ENCODE measurements at regions not wholly inside any gene's neighbourhood (a gene's known extent, or its start where the extent isn't known, plus 50 kb on each side); places are given as distances from the start of the nearest gene placed in this dataset.

DNA sequence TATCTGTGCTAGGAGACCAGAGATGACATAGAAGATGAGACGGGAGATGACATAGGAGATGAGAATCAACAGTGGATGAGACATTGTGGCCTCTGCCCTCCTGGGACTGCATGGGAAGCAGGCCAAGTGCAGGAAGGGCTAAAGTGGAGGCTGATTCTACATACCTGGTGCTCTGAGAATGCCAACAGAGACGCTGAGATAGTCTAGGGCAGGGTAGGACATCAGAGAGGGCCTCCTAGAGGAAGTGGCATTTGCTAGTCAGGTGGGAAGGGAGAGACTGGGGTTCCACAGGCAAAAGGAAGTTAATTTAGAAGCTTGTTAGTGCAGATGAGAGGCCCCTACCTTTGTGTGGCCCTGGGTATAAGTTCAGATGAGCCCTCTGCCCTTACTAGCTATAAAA, 224.2 kb downstream of the CBLN1 start:
- H3K9me3 ChIP-seq (ENCODE audit: severe bottlenecking): no peaks in the 10 kb centered on the region
- TF ChIP-seq, protein P1, sequence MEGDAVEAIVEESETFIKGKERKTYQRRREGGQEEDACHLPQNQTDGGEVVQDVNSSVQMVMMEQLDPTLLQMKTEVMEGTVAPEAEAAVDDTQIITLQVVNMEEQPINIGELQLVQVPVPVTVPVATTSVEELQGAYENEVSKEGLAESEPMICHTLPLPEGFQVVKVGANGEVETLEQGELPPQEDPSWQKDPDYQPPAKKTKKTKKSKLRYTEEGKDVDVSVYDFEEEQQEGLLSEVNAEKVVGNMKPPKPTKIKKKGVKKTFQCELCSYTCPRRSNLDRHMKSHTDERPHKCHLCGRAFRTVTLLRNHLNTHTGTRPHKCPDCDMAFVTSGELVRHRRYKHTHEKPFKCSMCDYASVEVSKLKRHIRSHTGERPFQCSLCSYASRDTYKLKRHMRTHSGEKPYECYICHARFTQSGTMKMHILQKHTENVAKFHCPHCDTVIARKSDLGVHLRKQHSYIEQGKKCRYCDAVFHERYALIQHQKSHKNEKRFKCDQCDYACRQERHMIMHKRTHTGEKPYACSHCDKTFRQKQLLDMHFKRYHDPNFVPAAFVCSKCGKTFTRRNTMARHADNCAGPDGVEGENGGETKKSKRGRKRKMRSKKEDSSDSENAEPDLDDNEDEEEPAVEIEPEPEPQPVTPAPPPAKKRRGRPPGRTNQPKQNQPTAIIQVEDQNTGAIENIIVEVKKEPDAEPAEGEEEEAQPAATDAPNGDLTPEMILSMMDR (IDR thresholded peaks at IDR 0.05; ENCODE audit: poor library complexity, severe bottlenecking): no peak
- no peaks in the 10 kb centered on the region for H3K27me3 ChIP-seq (ENCODE audit: insufficient read depth, poor library complexity, severe bottlenecking)
- no peak for ATAC-seq (ENCODE audit: low read depth)
- no peaks in the 10 kb centered on the region for H3K4me1 ChIP-seq (ENCODE audit: insufficient read depth, poor library complexity, severe bottlenecking)
- no peaks in the 10 kb centered on the region for H3K36me3 ChIP-seq (ENCODE audit: low read depth)
- no peak for DNase-seq (ENCODE audit: low spot score)
- no peak overlapping the region for H3K27ac ChIP-seq (ENCODE audit: poor library complexity, severe bottlenecking)
- no peak overlapping the region for H3K4me3 ChIP-seq (ENCODE audit: severe bottlenecking)

DNA sequence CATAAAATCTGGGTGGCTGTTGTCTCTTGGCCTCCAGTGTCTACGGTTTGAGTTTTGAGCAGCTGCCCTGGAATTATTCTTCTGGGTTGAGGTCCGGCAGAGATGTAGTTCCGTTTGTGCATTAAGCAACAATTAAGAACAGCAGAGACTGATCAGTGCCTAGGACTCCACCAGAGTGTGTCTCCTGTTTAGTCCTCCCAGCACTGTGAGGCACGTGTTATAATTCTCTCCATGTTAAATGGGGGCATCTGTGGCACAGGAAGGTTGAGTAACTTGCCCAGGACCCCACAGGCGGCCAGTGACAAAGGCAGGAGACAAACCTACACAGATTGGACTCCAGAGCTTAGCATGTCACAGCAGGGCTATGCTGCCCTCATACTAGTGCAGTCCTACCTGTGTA, 225.1 kb downstream of the CBLN1 start:
- Histone ChIP-seq H3K27ac (ENCODE audit: poor library complexity, severe bottlenecking) (no peak overlapping the region), H3K27me3 (ENCODE audit: insufficient read depth, poor library complexity, severe bottlenecking) (no peaks in the 10 kb centered on the region), H3K9me3 (ENCODE audit: severe bottlenecking) (no peaks in the 10 kb centered on the region), H3K4me3 (ENCODE audit: severe bottlenecking) (no peak overlapping the region), H3K36me3 (ENCODE audit: low read depth) (no peaks in the 10 kb centered on the region), H3K4me1 (ENCODE audit: insufficient read depth, poor library complexity, severe bottlenecking) (no peaks in the 10 kb centered on the region)
- DNase-seq (ENCODE audit: low spot score) (no peak), ATAC-seq (ENCODE audit: low read depth) (no peak)
- TF ChIP-seq, protein P1 (IDR thresholded peaks at IDR 0.05; ENCODE audit: poor library complexity, severe bottlenecking): no peak

DNA sequence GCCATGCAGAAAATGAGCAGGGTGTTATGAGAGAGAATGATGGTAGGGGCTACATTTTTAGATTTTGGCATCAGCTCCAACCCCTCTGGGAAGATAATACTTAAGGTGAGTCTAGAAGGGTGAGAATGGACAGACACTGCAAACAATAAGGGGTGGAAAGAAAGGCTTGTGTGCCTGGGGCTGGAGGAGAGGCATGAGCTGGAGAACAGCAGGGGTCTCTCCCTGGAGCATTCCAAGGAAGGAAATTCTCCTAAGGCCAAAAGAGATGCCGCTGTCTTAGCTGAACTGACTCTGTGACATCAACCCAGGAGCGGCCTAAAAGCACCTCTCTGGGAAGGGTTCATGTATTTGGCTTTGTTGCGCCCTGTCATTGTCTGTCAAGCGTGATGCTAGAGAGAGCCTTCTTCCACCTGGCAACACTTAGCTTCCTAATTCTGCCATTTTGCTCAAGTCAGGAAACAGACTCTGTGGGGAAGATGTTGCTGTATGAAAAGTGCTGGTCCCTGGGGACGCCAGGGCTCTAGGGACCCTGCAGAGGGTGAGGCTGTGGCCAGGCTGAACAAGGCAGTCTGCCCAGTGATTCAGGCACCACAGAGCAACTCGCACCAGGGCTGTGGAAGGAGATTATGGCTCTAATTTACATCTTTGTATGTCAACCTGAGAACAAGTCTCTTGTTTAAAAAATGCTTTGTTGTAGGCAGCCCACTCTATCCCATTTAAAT, 225.7 kb downstream of the CBLN1 start:
- no peak for DNase-seq (ENCODE audit: low spot score)
- TF ChIP-seq, protein P1 (IDR thresholded peaks at IDR 0.05; ENCODE audit: poor library complexity, severe bottlenecking): no peak
- no peak overlapping the region for H3K27ac ChIP-seq (ENCODE audit: poor library complexity, severe bottlenecking)
- no peaks in the 10 kb centered on the region for H3K4me1 ChIP-seq (ENCODE audit: insufficient read depth, poor library complexity, severe bottlenecking)
- no peaks in the 10 kb centered on the region for H3K9me3 ChIP-seq (ENCODE audit: severe bottlenecking)
- H3K4me3 ChIP-seq (ENCODE audit: severe bottlenecking): no peak overlapping the region
- H3K27me3 ChIP-seq (ENCODE audit: insufficient read depth, poor library complexity, severe bottlenecking): no peaks in the 10 kb centered on the region
- H3K36me3 ChIP-seq (ENCODE audit: low read depth): no peaks in the 10 kb centered on the region
- ATAC-seq (ENCODE audit: low read depth): no peak

- Histone ChIP-seq H3K4me3 (ENCODE audit: severe bottlenecking) (no peak overlapping the region), H3K27ac (ENCODE audit: poor library complexity, severe bottlenecking) (no peak overlapping the region), H3K9me3 (ENCODE audit: severe bottlenecking) (no peaks in the 10 kb centered on the region), H3K4me1 (ENCODE audit: insufficient read depth, poor library complexity, severe bottlenecking) (no peaks in the 10 kb centered on the region), H3K36me3 (ENCODE audit: low read depth) (no peaks in the 10 kb centered on the region), H3K27me3 (ENCODE audit: insufficient read depth, poor library complexity, severe bottlenecking) (no peaks in the 10 kb centered on the region)
- no peak for ATAC-seq (ENCODE audit: low read depth)
- TF ChIP-seq, protein P1 (IDR thresholded peaks at IDR 0.05; ENCODE audit: poor library complexity, severe bottlenecking): no peak
- no peak for DNase-seq (ENCODE audit: low spot score)
Measured at GRCh38 chr16:49055291-49055690, 226.3 kb downstream of the CBLN1 start.

- ATAC-seq (ENCODE audit: low read depth): no peak
- TF ChIP-seq, protein P1 (IDR thresholded peaks at IDR 0.05; ENCODE audit: poor library complexity, severe bottlenecking): no peak
Measured at GRCh38 chr16:49054606-49055005, 227.0 kb downstream of the CBLN1 start.

More at GRCh38 chr16:49054606-49055005, 227.0 kb downstream of the CBLN1 start:
- H3K4me1 ChIP-seq (ENCODE audit: insufficient read depth, poor library complexity, severe bottlenecking): no peaks in the 10 kb centered on the region
- no peak overlapping the region for H3K27ac ChIP-seq (ENCODE audit: poor library complexity, severe bottlenecking)
- no peaks in the 10 kb centered on the region for H3K27me3 ChIP-seq (ENCODE audit: insufficient read depth, poor library complexity, severe bottlenecking)
- no peak for DNase-seq (ENCODE audit: low spot score)
- no peak overlapping the region for H3K4me3 ChIP-seq (ENCODE audit: severe bottlenecking)
- H3K9me3 ChIP-seq (ENCODE audit: severe bottlenecking): no peaks in the 10 kb centered on the region
- H3K36me3 ChIP-seq (ENCODE audit: low read depth): no peaks in the 10 kb centered on the region

Data from RWPE2 (cell line).